CD4-positive, alpha-beta T cell treated with Interleukin-6 at 100 ng/mL for 8 hours (primary cell): ENCODE measurements at regions not wholly inside any gene's neighbourhood (a gene's known extent, or its start where the extent isn't known, plus 50 kb on each side); places are given as distances from the start of the nearest gene placed in this dataset.

ENCODE experiments used
- DNase-seq: peaks from one replicate; pipeline ENCODE4 v3.0.0-alpha.2; 2020; ENCODE audit warnings: mixed read lengths, low spot score

DNA sequence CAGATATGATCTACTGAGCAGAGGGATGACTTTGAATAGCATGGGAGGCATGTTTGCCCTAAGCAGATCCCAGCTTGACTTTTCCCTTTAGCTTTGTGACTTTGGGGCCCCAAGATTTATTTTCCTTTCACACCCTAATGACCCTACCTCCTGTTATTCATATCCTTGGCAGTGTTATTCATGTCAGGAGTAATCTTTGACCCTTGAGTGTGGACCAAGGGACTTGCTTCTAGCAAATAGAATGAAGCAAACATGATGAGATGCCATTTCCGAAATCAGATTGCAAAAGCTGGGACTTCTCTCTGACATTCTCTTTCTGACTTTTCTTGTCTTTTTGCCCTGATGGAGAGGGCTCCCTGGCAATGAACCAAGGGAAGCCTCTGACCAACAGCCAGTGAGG, 415.4 kb upstream of the PROK2 start:
- no peak for DNase-seq

DNA sequence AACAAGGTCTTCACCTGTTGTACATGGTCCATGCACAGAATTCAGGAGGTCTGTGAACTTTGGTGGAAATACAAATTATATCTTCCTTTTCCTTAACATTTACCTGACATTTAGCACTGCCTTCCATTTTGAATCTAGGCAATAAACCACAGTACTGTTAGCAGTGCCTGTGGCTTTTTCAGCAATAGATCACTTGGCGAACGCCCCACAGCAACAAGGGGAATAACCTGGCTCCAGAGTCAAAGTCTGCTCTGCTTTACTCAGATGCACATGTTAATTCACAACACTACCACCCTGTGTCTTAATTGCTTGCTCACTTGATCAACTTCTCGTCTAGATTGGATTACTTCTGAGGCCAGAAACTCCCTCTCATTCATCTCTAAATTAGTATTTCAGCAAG, 414.6 kb upstream of the PROK2 start:
- DNase-seq, result no peak

DNA sequence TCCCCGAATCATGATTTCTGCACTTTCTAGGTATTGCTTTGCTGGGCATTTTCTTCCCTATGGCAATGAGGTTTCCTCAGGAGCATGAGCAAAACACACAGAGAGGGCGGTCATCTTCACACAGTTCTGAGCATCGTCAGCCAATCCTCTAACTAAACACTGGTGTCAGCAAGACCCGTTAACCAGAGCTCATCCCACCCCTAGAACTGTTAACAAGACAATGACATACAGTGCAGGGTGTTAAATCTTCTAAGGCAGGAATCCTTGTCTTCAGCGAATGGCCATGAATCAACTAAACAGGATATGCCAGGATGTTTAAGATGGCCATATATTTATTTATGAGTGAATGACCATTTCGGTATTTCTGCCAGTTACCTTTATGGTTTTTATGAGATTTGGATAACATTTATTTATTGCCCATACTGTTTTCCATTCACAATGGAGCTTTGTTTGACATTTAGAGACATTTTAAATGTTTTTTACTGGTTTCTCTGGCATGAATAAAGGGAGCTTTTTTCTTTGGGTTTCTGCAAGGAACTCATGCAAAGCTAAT, 411.5 kb upstream of the PROK2 start:
- DNase-seq, result no peak

DNA sequence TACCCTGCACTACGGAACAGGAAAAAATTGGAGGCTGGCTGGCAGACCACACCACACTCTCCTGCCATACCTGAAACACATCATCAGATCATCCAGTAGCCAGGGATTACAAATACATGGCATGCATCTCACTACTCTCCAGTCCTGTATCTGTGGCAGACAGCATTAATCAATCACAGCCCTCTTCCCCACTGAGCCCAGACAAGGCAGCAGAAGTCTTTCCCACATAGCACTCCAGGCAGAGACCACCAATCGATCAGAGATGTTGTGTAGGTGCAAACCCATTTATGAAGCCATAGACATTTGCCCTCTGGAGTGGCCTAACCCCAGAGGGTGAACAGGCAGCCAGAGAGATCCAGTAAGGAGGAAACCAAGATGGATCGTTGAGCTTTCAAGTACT, 410.9 kb upstream of the PROK2 start:
- DNase-seq, result no peak

DNA sequence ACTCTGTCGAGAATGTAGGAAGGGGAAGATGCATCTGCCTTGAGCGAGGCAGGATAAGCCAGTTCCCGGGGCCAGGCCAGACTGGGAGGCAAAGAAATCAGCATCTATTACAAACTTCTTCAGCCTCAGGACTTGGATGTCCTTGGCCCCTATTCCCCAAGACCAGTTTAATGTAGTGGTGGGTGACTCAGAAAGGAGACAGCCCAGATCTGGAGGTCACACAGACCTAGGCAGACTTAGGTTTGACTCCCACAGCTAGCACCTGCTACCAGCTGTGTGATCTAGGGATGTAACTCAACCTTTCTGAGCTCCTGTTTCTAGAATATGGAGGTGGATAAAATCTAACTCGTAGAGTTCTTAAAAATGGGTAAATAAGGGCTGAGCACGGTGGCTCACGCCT, 409.5 kb upstream of the PROK2 start:
- no peak for DNase-seq

DNA sequence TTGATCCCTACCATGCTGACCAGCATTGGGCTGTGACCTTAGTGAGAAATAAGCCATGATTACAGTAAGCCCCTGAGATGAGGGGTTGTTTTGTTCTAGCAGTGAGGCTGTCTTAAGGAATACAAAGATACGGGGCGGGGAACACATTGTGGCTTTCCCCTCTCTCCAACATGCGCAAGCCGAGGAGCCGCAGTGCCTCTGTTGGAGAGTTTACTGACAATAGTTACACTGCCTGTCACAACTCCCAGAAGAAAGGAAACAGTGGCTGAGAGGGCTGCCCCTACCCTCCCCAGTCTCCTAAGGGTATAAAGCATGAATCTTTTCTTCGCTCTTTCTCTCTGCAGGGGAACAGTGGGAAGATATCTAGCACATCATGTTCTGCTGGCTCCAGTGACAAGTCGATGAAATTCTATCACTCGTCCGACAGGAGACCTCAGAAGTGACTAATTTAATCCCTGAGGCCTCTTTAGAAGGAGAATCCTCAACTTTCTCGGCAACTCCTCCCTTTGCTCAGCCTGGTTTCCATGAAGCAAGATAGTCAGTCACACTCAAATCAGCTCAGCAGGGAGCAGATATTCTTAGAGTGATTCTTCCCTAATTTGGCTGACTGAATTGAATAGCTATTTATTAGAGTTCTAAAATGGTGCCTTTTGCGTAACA, 409.0 kb upstream of the PROK2 start:
- DNase-seq, result no peak

DNA sequence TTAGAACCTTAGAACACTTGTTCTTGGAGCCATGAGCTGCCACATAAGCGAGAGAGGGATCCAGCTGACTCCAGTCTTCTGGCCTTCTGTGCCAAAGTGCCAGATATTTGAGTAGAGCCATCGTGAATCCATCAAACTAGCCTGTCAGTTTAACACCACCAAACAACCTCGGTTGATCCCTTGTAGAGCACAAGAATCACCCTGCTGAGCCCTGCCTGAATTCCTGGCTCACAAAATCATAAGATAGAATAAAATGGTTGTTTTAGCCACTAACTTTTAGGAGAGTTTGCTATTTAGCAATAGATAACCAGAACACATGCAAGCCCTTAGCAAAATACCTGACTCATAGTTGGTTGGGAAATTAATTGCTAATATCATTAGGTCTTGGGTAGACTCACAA, 407.6 kb upstream of the PROK2 start:
- DNase-seq, result no peak

DNA sequence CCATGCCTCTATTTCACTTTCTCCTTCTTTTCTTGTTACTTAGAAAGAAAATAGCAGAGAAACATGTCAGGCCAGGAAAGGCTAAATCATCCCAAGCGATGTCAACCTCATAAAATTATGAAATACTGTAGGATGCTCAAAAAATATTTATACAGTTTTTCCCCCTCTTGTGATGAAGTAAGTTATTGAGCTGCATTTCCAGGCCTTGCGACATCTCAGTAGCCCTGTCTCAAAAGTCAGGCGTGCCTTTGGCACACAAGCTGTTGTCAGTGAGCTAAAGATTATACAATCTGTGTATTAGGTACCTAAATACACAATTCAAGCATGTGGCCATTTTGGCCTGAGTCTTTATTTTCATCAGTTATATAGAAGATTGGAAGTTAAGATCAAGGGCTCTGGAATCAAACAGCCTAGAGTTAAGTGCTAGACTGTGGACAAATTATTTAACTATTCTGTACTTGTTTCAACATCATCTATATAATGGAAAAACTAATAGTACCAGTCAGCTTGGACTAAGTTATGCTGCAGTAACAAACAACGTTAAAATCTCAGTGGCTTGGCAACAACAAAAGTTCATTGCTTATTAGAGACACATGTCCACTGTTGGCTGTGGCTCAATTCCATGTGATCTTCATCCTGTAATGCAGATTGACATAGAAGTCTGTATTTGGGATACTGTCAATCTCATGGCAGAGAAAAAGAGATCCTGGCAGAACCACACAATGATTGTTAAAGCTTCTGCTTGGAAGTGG, 406.4 kb upstream of the PROK2 start:
- DNase-seq, result no peak

DNA sequence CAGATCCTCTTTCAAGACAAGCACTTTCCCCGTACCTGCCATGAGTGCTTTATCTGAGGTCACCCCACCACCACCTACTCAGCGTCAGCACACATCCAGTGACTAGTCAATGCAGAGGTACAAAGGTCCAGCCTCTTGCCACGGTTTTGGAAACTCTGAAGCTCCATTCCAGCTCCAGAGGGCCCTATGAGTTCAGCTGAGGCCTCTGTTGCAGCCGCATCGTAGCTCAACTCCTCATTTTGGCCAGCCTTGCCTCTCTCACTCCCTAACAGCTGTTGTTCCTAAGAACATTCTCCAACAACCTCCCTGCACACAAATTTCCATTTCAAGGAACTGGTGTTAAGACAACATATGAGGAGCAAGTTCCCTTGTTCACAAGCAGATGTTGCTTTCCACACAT, 405.1 kb upstream of the PROK2 start:
- DNase-seq, result no peak

DNA sequence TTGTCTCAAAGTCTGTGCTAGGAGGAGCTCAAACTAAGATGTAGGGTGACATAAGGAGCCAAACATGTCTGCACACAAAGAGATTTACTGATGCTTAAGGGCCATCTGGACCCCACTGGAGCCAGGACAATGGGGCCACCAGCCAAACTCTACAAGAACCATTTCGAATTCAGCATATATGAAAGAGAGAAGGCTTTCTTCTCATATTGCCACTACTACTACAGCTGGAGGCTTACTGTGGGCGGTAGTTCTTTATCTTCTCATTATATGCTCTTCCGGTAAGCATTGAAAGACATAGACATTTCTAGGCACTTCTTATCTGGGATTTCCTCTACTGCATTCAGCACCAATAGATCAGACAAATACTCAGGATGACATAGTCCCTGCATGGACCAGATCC, 404.4 kb upstream of the PROK2 start:
- no peak for DNase-seq

DNA sequence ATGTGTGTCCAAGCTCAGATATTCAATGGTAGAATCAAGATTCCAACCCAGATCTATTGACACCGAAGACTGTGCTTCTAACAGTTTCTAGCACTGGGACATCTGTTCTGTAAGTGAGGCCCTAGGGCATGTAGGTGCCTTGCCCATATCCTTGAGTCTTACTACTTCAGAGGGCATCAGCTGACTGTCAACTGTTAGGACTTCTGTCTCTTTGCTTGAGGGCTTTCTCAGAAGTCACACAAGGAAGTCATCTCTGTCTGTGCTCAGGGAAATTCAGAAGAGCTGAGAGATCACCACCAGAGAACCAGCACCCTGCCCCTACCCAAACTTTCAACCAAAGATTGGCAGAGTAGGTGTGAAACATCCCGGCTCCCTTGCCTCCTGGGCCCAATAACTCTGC, 403.6 kb upstream of the PROK2 start:
- no peak for DNase-seq

DNA sequence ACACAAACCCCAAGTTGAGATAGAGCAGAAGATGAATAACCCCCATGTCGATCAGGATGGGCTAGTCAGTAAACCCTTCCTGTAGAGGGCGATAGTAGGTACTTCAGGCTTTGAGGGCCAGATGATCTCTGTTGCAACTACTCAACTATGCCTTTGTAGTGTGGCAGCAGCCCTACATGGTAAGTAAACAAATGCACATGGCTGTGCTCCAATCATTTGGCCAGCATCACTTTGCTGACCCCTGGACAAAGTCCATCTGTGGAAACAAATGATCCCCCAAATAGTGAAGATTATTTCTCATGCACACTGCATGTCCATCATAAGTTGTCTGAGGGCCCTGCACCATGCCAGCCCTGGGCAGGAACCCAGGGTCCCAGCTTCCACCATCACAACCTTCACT, 402.2 kb upstream of the PROK2 start:
- no peak for DNase-seq

DNA sequence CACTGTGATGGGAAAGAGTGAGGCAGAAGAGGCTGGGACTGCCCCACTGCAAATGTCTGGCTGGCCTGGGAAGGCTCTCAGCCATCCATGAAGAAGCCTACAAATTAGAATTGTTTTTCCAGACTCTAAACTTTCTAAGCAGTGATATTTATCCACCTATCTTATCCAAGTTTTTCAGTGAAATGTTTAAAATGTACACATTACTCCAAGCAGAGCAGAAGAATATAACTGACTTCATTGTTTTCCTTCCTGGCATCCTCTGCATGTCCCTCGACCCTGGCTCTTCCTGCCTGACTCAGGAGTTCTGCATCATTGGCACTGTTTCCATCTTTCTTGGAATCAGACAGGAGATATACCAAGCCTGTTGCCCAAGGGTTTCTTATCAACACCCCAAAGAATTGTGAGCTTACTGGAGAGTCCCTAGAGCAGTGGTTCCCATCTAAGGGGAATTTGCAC, 401.5 kb upstream of the PROK2 start:
- no peak for DNase-seq

DNA sequence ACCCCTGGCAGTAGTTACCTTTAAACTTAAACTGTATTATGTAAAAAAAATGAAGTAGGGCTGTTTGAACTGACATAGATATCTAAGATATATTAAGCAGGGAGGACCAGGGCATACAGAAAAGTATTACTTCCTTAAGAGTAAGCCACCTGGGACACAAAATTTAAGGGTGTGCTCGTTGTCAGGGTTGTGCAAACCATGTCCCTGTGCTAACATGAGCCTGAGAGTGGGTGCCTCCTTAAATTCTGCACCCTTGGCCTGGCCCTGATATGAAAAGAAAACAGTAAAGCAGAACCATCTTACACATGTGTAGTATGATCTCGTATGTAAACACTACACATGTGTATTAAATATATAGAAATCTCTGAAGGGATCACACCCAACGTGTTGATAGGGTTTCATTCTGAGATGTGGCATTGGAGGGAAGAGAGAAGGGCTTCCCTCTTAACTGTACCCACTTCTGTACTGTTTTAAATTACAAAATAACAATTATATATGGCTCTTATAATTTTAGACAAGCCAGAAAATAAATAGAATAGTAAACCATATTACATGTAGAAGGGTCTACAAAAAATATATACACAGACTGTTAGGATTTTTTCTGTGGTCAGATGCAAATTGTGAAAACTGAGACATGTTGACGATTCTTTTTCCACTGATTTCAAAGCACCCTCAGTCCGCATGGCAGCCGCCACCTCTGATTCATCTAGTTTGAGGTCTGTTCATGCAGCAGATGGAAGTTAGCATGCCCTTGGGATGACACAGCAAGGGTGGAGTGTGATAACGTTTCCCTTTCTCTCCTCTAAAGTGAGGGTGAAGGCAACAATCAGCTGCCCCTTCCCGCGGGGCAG, 400.8 kb upstream of the PROK2 start:
- no peak for DNase-seq

DNA sequence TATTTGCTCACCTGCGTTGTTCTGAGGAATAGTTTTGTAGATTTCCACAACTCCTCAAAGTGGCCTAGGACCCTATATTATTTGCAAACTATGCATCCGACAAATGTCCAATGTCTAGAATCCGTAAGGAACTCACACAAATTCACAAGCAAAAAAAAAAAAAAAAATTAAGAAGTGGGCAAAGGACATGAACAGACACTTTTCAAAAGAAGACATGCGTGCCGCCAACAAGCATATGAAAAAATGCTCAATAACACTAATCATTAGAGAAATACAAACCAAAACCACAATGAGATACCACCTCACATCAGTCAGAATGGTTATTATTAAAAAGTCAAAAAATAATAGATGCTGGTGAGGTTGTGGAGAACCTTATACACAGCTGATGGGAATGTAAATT, 398.5 kb upstream of the PROK2 start:
- no peak for DNase-seq

DNA sequence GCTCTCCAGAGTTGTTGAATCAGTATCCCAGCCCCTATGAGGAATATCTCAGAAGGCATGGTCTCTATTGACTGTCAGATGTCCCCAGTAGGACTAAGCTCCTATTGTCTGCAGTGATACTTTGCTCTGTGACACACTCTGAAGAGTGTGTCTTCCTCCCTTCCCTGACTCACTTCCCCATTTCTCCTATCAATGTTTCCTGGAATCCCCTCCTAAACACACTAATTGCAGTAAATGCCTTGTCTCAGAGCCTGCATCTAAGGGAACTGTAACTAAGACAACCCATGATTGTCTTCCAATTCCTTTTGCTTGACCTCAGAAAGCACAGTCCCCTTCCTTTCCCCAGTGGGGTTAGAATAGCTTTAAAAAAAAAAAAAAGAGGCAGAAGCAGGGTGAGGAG, 397.3 kb upstream of the PROK2 start:
- DNase-seq, result no peak

DNA sequence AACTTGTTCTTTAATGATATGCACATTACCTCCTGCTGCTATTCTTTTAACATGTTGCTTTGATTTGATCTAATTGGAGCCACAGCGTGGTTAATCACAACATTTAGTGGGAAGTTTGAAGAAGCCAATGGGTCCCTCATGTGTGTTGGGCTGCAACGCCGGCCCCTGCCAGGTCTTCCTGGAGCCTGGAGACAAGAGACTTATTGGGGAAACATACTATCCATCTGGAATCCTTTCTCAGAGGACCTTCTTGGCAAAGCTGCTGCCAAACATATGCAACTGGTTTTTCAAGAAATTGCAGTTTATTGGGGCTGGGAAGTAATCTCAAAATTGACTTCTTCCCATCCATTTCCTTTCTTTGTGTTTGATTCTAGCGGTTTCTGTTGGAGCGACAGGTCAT, 396.3 kb upstream of the PROK2 start:
- no peak for DNase-seq

DNA sequence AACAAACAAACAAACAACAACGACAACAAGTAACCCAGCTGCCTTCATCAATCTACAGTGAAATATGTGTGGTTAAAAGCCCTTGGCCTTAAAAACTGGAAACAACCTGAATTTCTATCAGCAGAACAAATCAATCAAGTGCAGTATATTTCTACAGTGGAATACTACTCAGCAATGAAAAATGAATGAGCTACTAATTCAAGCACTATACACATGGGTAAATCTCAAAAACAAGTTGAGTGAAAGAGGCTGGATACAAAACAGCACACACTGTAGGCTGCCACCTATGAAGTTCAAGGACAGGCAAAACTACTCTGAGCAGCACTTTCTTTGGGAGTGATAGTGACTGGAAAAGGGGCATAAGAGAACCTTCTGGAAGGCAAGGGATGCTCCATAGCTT, 395.5 kb upstream of the PROK2 start:
- no peak for DNase-seq

DNA sequence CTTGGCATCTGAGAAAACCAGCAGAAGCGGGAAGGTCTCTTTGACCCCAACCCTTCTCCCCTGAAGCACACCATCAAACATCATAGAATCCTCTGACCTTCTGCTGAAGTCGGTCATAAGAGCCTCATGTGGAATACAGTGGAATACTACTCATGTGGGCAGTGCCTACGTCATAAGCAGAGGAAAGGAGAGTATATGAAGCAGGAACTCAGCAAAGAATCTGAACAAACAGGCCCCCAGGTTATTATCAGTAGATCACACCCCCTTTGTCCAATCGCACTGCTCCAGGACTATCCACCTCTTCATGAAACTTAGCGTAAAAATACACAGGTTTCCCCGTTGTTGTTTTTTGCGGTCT, 394.1 kb upstream of the PROK2 start:
- DNase-seq, result no peak

DNA sequence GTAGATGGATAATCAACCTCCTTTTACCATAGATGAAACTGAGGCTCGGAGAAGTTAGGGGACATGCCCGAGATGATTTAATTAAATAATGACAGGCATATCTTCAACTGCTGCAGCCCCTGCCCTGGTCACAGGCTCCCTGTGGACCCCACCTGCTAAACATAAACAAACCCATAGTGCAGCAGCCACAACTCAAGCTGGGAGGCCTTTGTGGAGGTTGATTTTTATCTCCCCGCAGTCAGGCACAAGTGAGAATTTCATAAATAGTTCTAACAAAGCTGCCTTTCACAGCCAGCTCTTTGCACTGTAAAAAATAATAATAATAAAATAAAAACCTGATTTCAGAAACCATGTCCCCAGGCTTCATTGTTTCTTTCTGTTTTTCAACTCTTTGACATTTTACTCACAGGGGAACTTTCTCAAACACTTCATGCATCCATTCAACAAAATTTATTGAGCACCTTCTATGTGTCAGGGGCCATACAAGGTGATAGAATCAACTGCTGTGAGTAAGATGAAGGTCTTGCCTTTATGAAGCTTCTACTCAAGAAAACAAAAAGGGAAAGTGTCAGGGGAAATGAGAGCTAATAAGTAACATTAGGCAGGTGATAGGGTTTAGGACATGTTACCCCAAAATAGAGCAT, 393.6 kb upstream of the PROK2 start:
- DNase-seq, result no peak

DNA sequence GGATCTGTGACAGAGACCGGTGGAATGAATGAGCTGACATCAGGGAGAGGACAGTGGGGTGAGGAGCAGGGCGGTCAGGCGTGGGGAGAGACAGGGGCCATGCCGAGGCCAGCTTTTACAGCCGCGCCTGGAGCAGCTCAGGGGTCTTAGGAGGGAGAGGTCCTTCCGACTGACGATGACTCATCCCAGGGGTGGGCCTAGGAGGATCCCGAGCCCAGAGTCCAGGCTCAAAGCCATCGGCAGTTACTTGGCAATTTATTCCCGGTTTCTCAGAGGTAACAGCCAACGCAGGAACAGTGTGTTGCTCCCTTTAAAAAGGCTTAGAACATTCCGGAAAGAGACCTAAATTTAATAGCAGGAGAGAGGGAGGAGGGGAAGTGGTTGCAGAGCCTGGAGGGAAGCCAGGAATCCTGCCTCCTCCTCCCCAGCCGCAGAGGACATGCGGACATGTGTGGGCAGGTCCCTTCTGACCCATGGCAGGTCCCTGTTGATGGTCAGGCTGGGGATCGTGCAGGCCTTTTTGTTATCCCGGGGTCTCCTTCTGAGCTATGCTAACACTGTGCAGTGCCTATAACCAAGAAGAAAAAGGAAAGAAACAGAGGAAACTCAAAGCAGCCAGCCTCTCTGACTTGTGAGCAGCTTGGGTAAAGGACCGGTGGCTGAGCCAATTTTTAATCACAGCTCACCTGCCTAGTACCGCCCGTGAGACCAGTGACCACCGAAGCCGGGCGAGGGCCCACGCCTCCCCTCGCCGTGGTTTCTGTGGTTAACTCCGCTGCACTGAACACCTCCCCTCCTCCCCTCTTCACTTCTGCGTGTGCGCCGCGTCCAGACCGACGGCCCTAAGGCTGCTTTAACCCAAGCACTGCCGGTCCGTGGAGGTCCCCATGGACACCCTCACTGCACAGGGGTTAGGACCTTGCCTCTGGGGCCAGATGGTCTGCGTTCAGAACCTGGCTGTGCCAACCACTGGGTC, 392.4 kb upstream of the PROK2 start:
- DNase-seq, result no peak
